ENCODE measurements at regions not wholly inside any gene's neighbourhood (a gene's known extent, or its start where the extent isn't known, plus 50 kb on each side); places are given as distances from the start of the nearest gene placed in this dataset.

DNA sequence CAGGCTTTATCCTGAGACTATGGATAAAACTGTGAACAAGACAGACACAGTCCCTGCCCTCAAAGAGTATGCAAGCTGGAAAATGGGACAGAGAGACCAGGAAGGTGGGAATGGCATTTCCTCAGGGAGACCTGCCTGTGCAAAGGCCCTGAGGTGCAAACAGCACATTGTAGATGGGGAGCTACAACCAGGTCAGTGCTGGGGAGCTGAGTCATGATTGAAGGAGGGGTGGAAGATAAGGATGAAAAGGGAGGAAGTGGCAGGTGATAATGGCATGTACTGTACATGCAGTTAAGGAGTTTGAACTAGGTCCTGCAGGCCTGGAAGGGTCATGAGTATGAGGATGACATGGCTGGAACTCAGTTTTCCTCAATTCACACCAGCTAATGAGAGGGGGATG, 75.5 kb upstream of the BOD1 start:
- DNase-seq = no peak

DNA sequence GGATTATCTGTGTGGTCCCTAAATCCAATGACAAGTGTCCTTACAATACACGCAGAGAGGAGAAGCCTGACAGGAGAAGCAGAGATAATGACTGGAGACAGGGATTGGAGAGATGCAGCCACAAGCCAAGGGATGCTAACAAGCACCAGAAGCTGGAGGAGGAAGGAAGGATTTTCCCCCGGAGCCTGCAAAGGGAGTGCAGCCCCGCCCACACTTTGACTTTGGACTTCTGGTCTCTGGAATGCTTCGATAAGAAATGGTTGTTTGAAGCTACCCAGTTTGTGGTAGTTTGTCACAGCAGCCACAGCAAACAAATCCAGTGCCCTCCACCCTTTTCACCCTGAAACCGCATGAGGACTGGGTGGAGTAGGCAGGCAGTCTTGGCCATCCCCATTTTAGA, 77.2 kb upstream of the BOD1 start:
- no peak for DNase-seq

DNA sequence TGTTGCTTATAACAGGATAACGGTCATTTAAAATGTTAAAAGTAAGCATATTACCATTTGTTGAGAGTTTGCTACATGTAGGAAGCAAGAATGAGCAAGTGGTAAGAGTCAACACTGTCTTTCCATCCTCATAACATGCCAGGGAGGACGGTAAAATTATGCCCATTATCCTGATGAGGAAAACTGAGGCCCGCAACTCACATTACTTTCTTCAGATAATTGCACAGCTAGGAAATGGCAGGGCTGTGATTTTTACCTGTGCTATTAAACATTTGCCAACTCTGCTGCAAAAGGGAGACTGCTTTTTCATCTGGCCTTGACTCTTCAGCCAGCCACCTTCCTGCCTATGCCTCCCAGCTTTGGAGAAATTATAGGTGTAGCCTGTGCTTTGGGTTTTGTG, 79.8 kb upstream of the BOD1 start:
- DNase-seq = no peak

DNA sequence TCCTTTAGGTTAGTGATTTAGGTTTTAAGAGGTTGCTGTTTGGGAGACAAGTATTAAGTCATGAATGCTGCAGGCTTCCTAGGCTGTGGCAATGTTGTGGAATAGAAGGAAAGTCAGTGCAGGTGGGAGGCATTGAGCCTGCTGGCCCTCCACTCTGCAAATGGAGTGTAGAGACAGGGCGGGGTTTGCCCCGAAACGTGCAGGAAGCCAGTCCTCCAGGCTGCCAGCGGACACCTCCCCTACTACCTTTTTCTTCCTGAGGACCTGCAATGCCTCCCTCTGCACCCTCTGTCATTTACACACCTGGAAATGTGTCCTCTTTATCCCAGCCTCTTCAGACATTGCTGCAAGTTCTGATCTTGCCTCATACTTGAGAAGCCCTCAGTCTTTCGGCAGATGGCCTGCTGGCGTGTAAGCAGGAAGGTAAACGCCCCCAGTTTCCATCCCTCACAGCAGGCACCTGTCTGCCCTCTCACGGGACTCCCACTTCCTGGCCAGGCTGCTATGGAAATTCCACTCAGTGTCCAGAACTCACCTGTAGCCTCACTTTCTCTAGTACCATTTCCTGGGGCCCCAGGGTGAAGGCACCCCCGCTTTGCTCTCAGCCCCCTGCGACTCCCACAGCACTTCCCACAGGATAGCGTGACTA, 81.6 kb upstream of the BOD1 start:
- DNase-seq = no peak

DNA sequence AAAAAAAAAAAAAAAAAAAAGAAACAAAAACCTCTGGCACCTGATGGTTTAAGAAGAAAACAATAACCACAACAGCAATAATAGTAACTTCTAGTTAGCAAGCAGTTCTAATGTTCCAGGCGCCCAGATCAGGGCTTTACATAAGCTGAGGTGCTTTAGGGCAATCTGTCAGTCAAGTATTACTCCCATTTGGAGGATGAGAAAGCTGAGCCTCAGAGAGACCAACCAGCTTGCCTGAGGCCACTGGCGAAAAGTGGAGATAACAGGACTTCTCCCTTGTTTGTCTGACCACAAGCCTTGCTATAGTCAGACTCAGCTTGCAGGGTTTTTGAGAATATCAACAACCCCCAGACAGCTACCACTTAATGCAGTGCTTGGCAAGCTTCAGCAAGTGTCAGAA, 83.5 kb upstream of the BOD1 start:
- DNase-seq = no peak

DNA sequence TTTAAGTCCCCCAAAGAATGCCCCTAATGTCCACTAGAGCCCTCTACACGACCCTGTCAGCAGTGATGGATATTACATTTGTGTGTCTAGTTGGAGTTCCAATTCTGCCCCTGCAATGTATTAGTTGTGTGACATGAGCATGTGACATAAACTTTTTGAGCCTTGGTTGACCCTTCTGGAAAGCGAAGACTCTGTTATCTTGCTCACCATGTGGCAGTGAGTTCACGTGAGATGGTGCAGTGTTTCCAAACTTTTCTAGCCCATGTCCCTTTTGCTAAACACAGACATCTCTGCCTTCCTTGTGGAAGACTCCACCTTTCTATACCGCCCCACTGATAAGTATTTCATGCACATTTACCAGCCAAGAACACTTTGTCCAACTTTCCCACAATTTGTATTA, 87.0 kb upstream of the BOD1 start:
- no peak for DNase-seq

DNA sequence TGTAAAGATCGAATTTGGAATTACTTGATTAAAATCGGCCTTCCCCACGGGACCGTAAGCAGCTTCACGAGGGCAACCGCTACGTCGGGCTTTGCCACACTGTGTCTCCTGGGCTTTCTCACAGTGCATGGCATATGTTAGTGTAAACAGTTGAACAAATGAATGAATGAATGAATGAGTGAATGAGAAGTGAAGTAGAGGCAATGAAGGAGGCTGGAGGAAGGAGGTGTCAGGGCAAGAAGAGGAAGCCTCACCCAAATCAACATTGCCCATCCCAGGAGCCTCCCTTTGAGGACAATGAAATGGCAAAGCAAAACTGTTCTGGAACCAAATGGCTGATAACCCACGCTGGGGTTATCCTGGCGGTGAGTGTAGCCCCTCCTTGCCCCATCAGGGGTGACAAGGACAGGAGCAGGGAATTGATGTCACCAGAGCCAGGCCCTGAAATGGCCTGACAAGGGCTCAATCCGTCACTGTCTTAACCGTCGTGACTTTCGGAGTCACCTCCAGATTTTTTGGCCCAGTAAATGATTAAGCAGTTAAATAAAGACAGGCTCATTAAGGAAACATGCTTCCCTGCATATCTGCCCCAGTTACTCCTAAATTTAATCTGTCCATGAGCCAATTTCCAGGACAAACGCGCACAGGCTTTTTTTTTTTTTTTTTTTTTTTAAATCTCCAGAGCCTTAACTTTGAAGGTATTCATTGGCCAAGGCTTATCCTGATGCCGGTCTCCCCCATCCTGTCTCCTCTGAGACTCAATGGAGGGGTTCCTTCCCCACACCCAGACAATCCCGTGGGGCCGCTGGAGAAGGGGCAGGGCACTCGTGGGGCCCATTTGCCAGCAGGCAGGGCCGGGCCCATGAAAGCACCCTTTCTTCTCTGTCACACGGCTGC, 88.4 kb upstream of the BOD1 start:
- no peak for DNase-seq

DNA sequence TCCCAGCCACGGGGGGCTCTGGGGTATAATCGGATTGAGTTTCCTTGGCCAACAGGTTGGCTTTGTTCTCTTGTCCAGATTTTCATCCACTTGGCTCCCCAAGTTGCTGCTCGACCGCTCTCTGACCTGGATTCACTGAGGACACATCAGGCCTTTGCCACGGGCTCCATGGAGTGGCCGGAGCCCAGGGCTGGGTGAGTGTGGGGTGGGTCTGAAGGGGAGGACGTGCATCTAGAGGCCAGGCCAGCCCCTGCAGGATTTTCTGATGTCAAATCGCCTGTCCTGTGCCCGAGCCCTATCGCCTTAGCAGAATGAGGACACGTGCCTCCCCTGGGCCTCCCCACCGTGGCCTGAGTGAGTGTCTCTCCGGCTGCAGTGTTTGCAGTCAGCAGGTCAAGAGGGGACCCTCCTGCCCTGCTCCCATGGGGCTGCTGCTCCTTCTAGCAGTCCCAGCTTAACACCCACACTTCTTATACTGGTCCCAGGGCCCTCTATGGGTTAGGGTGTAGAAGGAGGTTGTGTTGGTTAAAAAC, 89.1 kb upstream of the BOD1 start:
- no peak for DNase-seq

DNA sequence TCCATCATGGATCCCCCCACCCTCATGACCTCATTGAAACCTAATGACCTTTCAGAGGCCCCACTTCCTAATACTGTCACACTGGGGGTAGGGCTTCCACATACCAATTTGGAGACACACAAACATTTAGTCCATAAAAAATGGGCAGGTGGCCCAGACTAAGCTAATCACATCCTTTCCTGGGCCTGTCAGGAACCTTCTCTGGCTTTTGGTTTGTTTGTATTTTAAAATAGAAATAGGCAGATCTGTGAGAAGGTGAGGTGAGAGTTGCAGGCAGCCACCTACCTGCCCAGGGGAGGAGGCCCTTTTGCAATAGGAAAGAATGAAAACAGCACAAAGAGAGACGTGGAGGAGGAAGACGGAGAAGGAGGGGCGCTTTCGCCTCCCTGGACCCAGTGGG, 90.2 kb upstream of the BOD1 start:
- no peak for DNase-seq

DNA sequence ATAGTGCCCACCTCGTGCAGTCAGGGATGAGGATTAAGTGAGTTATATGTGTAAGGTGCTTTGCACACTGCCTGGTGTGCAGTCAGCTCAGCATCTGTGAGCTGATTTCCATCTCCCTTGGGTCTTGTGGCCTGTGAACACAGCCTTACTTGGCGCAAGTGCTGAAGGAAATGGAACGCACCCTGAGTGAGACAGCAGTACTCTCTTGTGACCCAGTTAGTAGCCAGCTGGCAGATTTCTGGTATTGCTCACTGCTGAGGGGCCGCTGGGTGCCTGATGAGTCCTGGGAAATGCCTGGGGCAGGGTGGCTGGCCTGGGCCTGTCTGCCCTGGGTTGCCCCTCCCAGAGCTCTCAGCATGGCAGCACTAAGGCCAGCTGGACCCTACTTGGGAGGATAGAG, 90.9 kb upstream of the BOD1 start:
- no peak for DNase-seq

DNA sequence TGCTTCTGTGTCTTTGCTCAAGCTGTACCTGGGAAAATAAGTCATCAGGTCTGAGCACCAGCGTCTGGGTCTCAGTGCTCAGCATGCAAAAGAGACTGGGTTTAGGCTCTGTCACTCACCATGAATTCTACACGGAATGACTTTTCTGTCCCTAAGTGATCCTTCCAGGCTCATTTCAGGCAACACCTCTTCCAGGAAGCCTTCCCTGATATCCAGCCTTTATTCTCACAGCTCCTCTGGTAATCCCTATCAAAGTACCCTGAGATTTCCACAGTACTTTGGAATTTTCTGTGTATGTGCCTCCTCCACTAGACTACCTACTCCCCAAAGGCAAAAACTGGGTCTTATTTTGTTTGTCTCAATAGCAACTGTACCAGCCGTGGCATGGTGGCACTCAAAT, 92.7 kb upstream of the BOD1 start:
- no peak for DNase-seq

DNA sequence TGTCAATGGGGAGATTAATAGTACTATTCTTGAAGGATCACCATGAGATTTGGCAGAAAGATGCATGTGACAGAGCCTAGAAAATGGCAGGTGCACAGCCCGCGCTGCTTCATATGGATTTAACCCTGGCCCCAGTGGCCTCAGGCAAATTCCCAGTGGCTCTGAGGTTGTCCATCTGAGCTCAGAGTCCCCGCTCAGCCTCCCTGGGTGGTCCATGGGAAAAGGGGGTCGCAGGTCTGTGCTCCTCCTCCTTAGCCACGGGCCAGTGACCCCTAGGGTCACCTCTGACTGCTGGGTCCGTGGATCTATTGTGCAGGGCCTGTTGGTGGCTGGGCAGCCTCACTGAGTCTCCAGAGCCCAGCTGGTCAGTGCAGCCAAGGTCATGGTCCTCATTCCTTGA, 93.3 kb upstream of the BOD1 start:
- DNase-seq = no peak

DNA sequence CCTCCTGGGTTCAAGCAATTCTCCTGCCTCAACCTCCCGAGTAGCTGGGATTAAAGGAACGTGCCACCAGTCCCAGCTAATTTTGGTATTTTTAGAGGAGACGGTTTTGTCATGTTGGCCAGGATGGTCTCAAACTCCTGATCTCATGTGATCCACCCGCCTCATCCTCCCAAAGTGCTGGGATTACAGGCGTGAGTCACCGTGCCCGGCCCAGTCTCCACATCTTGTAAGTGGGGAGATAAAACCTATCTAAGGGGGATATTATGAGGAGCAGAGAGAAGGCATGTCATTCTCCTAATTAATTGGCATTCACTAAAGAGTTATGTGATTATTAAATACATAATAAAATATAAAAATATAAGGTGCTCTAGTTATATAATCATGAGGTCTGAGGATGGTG, 94.1 kb upstream of the BOD1 start:
- no peak for DNase-seq

DNA sequence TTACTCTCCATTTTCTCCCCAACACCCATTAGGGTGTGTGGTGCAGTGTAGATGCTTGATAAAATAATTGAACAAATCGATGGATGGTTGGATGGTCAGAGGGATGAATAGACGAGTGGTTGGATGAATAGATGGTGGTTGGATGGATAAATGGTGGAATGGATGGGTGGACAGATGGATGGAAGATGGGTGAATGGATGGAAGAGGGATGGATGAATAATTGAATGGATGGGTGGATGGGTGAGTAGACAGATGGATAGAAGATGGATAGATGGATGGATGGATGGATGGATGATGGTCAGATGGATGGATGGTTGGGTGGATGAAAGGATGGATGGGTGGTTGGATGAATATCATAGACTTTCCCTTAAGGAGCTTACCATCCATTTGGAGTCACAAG, 95.0 kb upstream of the BOD1 start:
- DNase-seq = no peak

DNA sequence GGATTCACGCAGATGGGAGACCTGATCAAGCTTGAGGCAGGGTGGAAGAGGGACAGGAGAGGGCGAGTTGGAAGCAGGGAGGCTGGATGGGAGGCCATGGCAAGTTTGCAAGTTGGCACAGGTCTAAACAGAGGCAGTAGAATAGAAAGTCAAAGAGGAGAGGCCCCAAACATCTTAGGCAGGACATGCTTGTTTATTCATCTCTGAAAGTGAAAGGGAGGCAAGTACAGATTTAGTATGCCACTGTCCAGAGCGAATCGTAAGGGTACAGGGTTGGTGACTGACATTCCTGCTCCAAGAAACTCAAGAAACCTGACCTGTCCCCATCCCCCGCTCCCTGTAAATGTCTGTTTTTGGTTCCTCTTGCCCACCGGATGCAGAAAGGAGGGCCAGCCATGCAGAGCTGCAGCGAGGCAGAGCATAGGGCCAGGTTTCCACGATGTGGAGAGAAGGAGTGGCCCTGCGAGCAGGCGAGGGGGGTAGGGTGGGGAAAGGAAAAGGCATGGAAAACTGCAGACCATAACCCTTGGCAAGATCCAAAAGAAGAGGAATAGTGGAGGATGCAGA, 96.2 kb upstream of the BOD1 start:
- no peak for DNase-seq

DNA sequence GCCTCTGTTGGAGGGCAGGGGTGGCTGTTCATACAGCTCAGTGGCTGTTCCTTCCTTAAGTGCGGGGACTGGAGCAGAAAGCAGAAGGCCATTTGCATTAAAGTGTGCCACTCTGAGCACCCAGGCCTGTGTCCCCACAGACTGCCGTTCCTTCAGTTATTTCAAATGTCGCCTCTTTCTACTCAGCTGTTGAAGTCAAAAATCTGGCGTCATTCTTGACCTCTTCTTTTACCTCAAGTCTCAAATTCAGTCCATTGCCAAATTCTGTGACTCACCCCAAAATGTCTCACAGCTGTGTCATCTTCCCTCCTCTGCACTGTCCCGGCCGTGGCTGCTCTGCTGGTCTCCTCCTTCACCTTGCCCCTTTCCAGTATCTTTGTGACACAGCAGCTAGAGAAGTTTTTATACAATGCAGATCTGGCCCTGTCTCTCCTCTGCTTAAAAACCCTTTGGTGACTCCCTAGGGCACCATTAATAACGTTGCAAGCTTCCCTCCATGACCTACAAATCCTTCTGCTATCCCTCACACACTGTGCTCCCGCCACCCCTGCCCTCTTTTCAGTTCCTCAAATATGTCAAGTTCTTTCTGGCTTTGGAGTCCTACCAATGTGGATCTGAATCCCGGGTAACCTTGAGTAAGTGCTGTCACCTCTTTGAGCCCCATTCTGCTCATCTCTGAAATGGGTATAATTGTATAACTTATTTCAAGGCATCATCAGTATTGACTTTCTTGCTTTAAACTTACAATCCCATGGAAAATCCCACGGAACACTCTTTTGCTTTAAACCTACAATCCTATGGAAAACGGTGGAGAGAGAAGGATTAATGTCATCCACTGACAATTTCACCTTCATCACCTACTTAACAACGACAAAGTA, 98.3 kb upstream of the BOD1 start:
- no peak for DNase-seq

DNA sequence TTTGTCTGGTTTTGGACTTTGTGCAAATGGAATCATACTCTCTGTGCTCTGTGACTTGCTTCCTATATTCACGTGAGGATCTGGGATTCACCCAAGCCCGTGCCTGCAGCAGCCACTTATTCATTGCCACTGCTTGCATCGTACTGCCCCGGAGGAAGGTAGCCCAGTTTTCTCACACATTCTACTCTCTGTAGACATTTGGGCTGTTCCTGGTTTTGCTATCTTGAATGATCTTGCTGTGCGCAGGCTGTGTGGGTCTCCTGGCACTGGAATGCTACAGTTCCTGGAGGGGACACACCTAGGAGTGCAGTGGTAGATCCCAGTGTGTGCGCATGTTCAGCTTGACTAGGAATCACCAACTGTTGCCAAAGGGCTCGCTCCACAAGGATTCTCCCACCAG, 99.2 kb upstream of the BOD1 start:
- DNase-seq = no peak

DNA sequence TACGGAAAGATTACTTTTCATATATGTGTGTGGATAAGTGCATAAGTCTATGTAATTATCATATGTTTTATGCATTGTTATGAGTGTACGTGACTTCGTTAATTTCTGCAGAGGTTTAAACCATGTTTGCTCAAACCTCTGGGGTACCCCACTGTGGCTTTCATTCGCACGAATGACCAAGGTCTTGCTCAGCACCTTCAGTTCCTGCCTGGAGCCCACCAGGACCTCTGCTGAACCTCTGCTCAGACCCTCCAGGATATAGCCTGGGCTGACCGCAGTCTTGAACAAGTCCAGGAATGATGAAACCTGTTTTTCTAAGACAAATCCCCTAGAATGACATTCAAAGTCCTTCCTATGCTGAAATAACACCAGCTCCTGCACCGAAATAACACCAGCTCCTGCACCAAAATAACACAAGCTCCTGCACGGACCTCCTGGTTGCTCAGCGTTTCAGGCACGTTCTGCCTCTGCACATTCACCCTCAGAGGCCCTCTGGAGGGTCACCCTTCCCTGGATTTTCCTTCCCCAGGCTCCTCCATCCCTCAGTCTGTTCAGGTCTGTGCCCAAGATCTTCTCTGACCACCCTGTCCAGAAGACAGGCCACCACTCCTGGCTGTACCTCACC, 99.7 kb upstream of the BOD1 start:
- DNase-seq = no peak

DNA sequence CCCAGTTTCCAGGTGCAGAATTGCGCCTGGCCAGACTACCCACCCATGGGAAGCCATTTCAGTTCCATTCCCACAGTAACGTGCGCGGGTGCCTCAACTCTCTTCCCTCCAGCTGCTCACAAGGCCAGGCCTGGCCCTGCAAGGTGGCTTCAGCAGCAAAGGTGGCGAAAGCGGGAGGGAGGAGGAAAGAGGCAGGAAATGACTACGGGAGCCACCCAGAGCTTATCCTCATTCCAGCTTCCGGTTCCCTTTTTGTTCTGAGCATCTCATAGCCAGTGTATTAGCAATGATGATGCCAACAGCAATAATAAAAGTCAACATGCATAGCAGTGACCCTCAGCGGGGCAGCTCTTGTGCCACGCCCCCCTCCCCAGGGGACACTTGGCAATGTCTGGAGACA, 101.5 kb upstream of the BOD1 start:
- peak; percentile 13 for DNase-seq

DNA sequence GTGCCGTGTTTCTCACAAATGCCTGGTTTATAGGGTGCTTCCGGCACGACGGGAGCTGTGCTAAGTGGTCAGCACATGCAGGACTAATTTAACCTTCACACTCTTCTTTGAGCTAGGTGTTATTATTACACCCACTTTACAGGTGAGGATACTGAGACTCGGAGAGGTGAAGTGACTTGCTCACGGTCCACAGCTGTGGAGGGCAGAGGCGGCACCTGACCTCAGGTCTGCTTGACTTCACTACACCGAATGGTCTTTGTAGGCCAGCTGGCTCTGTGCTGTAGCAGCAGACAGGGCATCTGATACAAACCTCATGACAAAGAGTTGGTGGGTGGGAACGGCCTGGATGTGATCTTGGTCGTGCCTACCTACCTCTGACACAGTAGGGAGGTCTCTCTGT, 102.0 kb upstream of the BOD1 start:
- no peak for DNase-seq

DNA sequence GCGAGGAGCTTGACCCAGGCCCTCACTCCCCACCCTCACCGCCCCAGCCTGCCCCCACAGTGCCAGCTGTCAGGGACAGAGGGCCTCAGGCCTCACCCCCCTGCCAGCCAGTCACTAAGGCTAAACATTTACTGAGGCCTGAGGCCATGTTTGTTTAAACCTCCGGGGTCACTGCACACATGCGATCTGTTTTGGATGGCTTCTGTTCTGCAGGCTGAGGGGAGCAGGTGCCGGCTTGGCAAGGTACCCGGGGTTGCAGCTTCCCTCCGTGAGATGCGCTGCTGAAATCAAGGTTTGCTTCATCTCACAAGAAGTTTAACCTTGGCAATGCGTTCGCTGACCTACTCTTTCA, 103.3 kb upstream of the BOD1 start:
- DNase-seq = peak; percentile 58

DNA sequence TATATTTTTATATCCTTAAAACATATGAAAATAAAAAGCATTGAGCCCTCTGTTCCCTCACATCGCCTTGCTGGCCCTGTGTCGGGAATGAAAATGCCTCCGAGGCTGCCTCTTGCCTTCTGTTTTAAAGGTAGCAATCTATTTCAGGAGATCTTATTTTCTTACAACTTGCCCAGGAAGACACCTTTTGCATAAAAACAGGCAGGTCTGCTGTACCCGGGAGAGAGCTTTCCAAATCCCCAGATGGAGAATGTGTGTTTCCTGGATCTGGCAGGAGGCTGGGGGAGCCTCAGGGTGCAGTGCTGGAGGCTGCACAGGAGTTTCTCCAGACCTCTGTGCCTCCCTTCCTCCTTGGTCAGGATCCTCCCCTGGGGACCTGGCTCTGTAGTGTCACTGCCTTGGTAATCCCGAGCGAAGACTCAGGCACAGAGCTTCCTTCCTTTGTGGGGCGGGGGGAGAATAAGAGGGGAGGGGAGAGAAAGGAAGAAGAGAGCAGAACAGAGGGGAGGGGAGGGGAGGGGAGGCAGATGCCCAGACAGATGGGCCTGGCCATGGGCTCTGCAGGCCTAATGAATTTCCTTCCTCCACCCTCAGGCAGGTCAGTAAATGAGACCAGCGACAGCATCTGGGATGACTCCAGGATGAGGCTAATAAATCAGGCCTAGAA, 104.0 kb upstream of the BOD1 start:
- DNase-seq = no peak

All from NCI-H748 treated with DMSO at 0.1 percent for 48 hours (cell line).